B cell (primary cell): ENCODE measurements at regions not wholly inside any gene's neighbourhood (a gene's known extent, or its start where the extent isn't known, plus 50 kb on each side); places are given as distances from the start of the nearest gene placed in this dataset.

ENCODE experiments used
- EZH2 ChIP-seq: IDR thresholded peaks from 2 replicates; pipeline ENCODE4 v1.6.1; 2012; ENCODE audit warnings: borderline replicate concordance, low read depth, mild to moderate bottlenecking, moderate library complexity, low read length; ENCODE audit not compliant: insufficient read depth, poor library complexity, severe bottlenecking
- TF ChIP-seq, protein P1 (sequence below): fragments of 200-600 bp; IDR thresholded peaks from one replicate; pipeline ENCODE4 v1.8.0; 2022; ENCODE audit warnings: antibody characterized with exemption, mild to moderate bottlenecking

- TF ChIP-seq, protein P1, sequence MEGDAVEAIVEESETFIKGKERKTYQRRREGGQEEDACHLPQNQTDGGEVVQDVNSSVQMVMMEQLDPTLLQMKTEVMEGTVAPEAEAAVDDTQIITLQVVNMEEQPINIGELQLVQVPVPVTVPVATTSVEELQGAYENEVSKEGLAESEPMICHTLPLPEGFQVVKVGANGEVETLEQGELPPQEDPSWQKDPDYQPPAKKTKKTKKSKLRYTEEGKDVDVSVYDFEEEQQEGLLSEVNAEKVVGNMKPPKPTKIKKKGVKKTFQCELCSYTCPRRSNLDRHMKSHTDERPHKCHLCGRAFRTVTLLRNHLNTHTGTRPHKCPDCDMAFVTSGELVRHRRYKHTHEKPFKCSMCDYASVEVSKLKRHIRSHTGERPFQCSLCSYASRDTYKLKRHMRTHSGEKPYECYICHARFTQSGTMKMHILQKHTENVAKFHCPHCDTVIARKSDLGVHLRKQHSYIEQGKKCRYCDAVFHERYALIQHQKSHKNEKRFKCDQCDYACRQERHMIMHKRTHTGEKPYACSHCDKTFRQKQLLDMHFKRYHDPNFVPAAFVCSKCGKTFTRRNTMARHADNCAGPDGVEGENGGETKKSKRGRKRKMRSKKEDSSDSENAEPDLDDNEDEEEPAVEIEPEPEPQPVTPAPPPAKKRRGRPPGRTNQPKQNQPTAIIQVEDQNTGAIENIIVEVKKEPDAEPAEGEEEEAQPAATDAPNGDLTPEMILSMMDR = no peak
- no peak for TF ChIP-seq EZH2
These were observed 98.2 kb upstream of the ESR1 start for GRCh38 chr6:151709329-151709728.
